ENCODE measurements at regions not wholly inside any gene's neighbourhood (a gene's known extent, or its start where the extent isn't known, plus 50 kb on each side); places are given as distances from the start of the nearest gene placed in this dataset.
"Not testable (repeated sequence)": the region's sequence is repeated elsewhere in the genome, so short reads cannot be mapped to it uniquely, and the experiment has no call there.

DNA sequence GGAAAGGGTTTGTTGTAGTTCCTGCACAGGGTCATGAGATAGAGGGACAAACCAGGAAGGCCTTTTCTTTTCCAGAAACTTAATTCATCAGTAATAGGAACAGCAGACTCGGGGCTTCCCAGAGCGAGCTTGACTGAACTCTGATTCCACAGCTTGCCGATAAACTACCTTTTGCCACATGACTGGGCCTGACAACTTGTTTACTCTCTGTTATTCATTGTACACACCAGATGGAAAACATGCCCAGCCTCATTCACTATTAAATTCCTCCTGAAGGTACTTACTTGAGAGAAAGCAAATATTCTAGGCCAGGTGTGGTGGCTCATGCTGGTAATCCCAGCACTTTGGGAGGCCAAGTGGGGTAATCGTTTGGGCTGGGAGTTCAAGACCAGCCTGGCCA lies 77.1 kb upstream of the FGFR2 start:
- Histone ChIP-seq H3K27me3 (ENCODE audit: control insufficient read depth, insufficient read depth, low read length) (no peaks in the 10 kb centered on the region), H3K9me3 (ENCODE audit: control insufficient read depth, insufficient read depth, low read length) (peaks cover 9% of the 10 kb centered on the region; the same call in 1 of the 2 replicates), H3K4me1 (ENCODE audit: control insufficient read depth, insufficient read depth, low read length) (no peaks in the 10 kb centered on the region), H3K36me3 (ENCODE audit: control insufficient read depth, insufficient read depth, low read length) (no peaks in the 10 kb centered on the region), H3K27ac (ENCODE audit: low read depth, low read length) (no peak overlapping the region), H3K4me3 (ENCODE audit: low read depth, low read length) (no peak overlapping the region), H3K9ac (ENCODE audit: low read depth, low read length) (no peak overlapping the region)

DNA sequence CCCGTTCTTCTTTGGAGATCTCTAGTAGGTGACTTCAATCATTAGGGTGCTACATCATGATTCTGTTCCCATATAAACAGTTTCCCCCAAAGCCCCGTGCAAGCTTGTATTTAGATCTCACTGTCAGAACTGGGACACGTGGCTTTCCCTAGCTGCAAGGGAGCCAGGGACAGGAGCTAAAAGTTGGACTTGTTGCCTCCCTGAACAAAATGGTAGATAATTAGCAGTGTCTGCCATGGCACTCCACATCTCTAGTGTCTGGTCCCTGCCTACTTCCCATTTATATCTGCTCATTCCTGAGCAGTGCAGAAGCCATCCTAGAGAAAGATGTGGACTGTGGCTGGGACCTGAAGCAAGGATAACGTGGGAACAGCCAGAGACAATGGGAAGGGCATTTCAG lies 76.6 kb upstream of the FGFR2 start:
- Histone ChIP-seq H3K9ac (ENCODE audit: low read depth, low read length) (no peak overlapping the region), H3K27me3 (ENCODE audit: control insufficient read depth, insufficient read depth, low read length) (no peaks in the 10 kb centered on the region), H3K4me3 (ENCODE audit: low read depth, low read length) (no peak overlapping the region), H3K36me3 (ENCODE audit: control insufficient read depth, insufficient read depth, low read length) (no peaks in the 10 kb centered on the region), H3K4me1 (ENCODE audit: control insufficient read depth, insufficient read depth, low read length) (no peaks in the 10 kb centered on the region), H3K9me3 (ENCODE audit: control insufficient read depth, insufficient read depth, low read length) (peaks cover 9% of the 10 kb centered on the region; the same call in 1 of the 2 replicates), H3K27ac (ENCODE audit: low read depth, low read length) (no peak overlapping the region)

- Histone ChIP-seq H3K27ac (ENCODE audit: low read depth, low read length) (no peak overlapping the region), H3K9me3 (ENCODE audit: control insufficient read depth, insufficient read depth, low read length) (no peaks in the 10 kb centered on the region), H3K27me3 (ENCODE audit: control insufficient read depth, insufficient read depth, low read length) (no peaks in the 10 kb centered on the region)
Observed at GRCh38 chr10:121672733-121673132, 74.5 kb upstream of the FGFR2 start.

GRCh38 chr10:121669840-121670239 lies 71.6 kb upstream of the FGFR2 start:
- H3K4me3 ChIP-seq (ENCODE audit: low read depth, low read length); H3K9me3 ChIP-seq (ENCODE audit: control insufficient read depth, insufficient read depth, low read length); H3K27ac ChIP-seq (ENCODE audit: low read depth, low read length); H3K36me3 ChIP-seq (ENCODE audit: control insufficient read depth, insufficient read depth, low read length); H3K9ac ChIP-seq (ENCODE audit: low read depth, low read length); H3K27me3 ChIP-seq (ENCODE audit: control insufficient read depth, insufficient read depth, low read length): not testable (repeated sequence)
- H3K4me1 ChIP-seq (ENCODE audit: control insufficient read depth, insufficient read depth, low read length), result peaks cover 20% of the 10 kb centered on the region

More at GRCh38 chr10:121672733-121673132, 74.5 kb upstream of the FGFR2 start:
- H3K4me1 ChIP-seq (ENCODE audit: control insufficient read depth, insufficient read depth, low read length), result peaks cover 19% of the 10 kb centered on the region
- H3K9ac ChIP-seq (ENCODE audit: low read depth, low read length), result no peak overlapping the region
- no peaks in the 10 kb centered on the region for H3K36me3 ChIP-seq (ENCODE audit: control insufficient read depth, insufficient read depth, low read length)
- no peak overlapping the region for H3K4me3 ChIP-seq (ENCODE audit: low read depth, low read length)

- Histone ChIP-seq H3K36me3 (ENCODE audit: control insufficient read depth, insufficient read depth, low read length) (no peaks in the 10 kb centered on the region), H3K27ac (ENCODE audit: low read depth, low read length) (peak overlapping the region; percentile 70), H3K9me3 (ENCODE audit: control insufficient read depth, insufficient read depth, low read length) (no peaks in the 10 kb centered on the region), H3K4me3 (ENCODE audit: low read depth, low read length) (no peak overlapping the region), H3K4me1 (ENCODE audit: control insufficient read depth, insufficient read depth, low read length) (peaks cover 20% of the 10 kb centered on the region), H3K9ac (ENCODE audit: low read depth, low read length) (no peak overlapping the region), H3K27me3 (ENCODE audit: control insufficient read depth, insufficient read depth, low read length) (no peaks in the 10 kb centered on the region)
Observed at GRCh38 chr10:121669028-121669374, 70.8 kb upstream of the FGFR2 start.

DNA sequence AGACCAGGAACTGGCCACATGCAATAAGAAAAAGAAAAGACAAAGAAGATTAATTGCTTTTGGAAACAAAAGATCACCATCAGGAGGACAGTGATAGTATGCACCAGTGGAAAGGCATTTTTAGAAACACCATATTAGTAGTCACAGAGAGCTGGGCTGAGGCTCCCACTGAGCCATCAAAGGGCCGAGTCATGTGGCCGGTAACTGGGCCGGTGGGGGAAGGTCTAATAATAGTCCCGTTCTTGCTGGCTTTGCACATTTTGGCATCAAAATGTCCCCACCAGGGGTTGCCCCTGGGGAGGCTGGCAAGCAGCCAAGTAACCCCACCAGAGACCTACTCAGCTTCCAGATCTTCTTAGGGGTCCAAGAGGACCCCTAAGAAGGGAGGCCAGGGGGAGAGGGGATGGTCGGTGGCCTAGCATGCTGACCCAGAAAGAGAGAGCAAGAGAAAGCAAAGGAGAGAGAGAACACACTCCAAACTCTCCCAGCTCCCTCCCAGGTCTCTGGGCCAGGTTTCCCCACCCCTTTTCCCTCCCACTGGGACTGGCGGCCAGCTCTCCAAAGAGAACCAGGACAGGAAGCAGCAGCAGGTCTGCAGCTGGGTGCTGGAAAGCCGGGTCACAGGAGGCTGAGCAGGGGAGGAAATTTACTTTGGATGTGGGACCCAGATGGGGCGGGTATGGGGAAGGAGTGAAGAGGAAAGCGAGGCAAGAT lies 70.2 kb upstream of the FGFR2 start:
- Histone ChIP-seq H3K27me3 (ENCODE audit: control insufficient read depth, insufficient read depth, low read length) (no peaks in the 10 kb centered on the region), H3K27ac (ENCODE audit: low read depth, low read length) (peak overlapping the region; percentile 70), H3K36me3 (ENCODE audit: control insufficient read depth, insufficient read depth, low read length) (no peaks in the 10 kb centered on the region), H3K9ac (ENCODE audit: low read depth, low read length) (no peak overlapping the region), H3K9me3 (ENCODE audit: control insufficient read depth, insufficient read depth, low read length) (no peaks in the 10 kb centered on the region), H3K4me3 (ENCODE audit: low read depth, low read length) (no peak overlapping the region), H3K4me1 (ENCODE audit: control insufficient read depth, insufficient read depth, low read length) (peaks cover 20% of the 10 kb centered on the region)

- Histone ChIP-seq H3K4me3 (ENCODE audit: low read depth, low read length) (no peak overlapping the region), H3K9ac (ENCODE audit: low read depth, low read length) (no peak overlapping the region), H3K4me1 (ENCODE audit: control insufficient read depth, insufficient read depth, low read length) (peaks cover 20% of the 10 kb centered on the region), H3K36me3 (ENCODE audit: control insufficient read depth, insufficient read depth, low read length) (no peaks in the 10 kb centered on the region), H3K9me3 (ENCODE audit: control insufficient read depth, insufficient read depth, low read length) (no peaks in the 10 kb centered on the region), H3K27ac (ENCODE audit: low read depth, low read length) (no peak overlapping the region), H3K27me3 (ENCODE audit: control insufficient read depth, insufficient read depth, low read length) (no peaks in the 10 kb centered on the region)
Observed at GRCh38 chr10:121667948-121668313, 69.7 kb upstream of the FGFR2 start.

GRCh38 chr10:121665809-121666208 lies 67.6 kb upstream of the FGFR2 start:
- H3K4me3 ChIP-seq (ENCODE audit: low read depth, low read length), result no peak overlapping the region
- no peaks in the 10 kb centered on the region for H3K27me3 ChIP-seq (ENCODE audit: control insufficient read depth, insufficient read depth, low read length)
- H3K4me1 ChIP-seq (ENCODE audit: control insufficient read depth, insufficient read depth, low read length), result peaks cover 20% of the 10 kb centered on the region
- H3K9me3 ChIP-seq (ENCODE audit: control insufficient read depth, insufficient read depth, low read length), result no peaks in the 10 kb centered on the region
- H3K27ac ChIP-seq (ENCODE audit: low read depth, low read length), result no peak overlapping the region
- H3K9ac ChIP-seq (ENCODE audit: low read depth, low read length), result no peak overlapping the region
- no peaks in the 10 kb centered on the region for H3K36me3 ChIP-seq (ENCODE audit: control insufficient read depth, insufficient read depth, low read length)

DNA sequence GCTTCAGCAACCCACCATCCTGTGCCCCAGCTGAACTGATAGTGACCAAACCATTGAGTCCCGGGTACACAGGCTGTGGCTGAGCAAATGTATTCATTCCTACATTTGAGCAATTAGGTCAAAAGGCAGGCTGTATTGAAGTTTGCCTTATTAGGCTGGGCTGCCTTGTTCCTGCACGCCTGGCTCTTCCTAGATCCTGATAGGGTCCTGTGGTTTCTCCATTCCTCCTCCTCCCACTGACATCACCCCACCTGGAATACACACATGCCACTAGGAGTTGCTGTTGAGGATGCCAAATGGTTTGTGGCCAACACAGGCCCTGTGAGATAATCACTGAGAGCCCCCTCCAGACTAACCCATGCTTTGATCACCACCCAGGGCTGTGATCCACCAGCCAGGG lies 66.4 kb upstream of the FGFR2 start:
- peaks cover 20% of the 10 kb centered on the region for H3K4me1 ChIP-seq (ENCODE audit: control insufficient read depth, insufficient read depth, low read length)

GRCh38 chr10:121662945-121663917 lies 65.0 kb upstream of the FGFR2 start:
- Histone ChIP-seq H3K27me3 (ENCODE audit: control insufficient read depth, insufficient read depth, low read length) (no peaks in the 10 kb centered on the region), H3K27ac (ENCODE audit: low read depth, low read length) (no peak overlapping the region), H3K4me1 (ENCODE audit: control insufficient read depth, insufficient read depth, low read length) (peaks cover 6% of the 10 kb centered on the region), H3K36me3 (ENCODE audit: control insufficient read depth, insufficient read depth, low read length) (no peaks in the 10 kb centered on the region), H3K9ac (ENCODE audit: low read depth, low read length) (no peak overlapping the region), H3K4me3 (ENCODE audit: low read depth, low read length) (no peak overlapping the region), H3K9me3 (ENCODE audit: control insufficient read depth, insufficient read depth, low read length) (no peaks in the 10 kb centered on the region)

More for the DNA sequence above, 66.4 kb upstream of the FGFR2 start:
- H3K36me3 ChIP-seq (ENCODE audit: control insufficient read depth, insufficient read depth, low read length), result no peaks in the 10 kb centered on the region
- H3K9me3 ChIP-seq (ENCODE audit: control insufficient read depth, insufficient read depth, low read length), result no peaks in the 10 kb centered on the region
- no peak overlapping the region for H3K4me3 ChIP-seq (ENCODE audit: low read depth, low read length)
- no peaks in the 10 kb centered on the region for H3K27me3 ChIP-seq (ENCODE audit: control insufficient read depth, insufficient read depth, low read length)
- no peak overlapping the region for H3K9ac ChIP-seq (ENCODE audit: low read depth, low read length)
- no peak overlapping the region for H3K27ac ChIP-seq (ENCODE audit: low read depth, low read length)

DNA sequence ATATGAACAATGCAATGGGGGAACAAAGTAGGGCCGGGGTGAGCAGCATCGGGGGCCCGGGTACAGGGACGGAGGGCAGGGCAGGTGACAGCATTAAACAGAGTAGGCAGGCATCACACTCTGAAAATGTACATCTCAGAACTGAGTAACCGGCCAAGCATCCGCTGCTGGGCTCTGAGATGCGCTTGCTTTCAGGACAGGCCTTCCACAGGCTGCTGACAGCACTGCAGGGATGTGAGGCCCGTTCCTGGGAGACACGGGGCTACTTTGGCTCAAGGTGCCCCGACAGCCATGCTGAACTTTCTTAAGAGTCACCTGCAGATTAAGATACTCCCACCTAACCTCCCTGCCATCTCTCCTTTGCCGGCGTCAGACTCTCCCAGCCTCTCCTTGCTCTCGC lies 64.3 kb upstream of the FGFR2 start:
- Histone ChIP-seq H3K4me3 (ENCODE audit: low read depth, low read length) (no peak overlapping the region), H3K4me1 (ENCODE audit: control insufficient read depth, insufficient read depth, low read length) (no peaks in the 10 kb centered on the region), H3K36me3 (ENCODE audit: control insufficient read depth, insufficient read depth, low read length) (no peaks in the 10 kb centered on the region), H3K27me3 (ENCODE audit: control insufficient read depth, insufficient read depth, low read length) (no peaks in the 10 kb centered on the region), H3K27ac (ENCODE audit: low read depth, low read length) (no peak overlapping the region), H3K9me3 (ENCODE audit: control insufficient read depth, insufficient read depth, low read length) (no peaks in the 10 kb centered on the region), H3K9ac (ENCODE audit: low read depth, low read length) (no peak overlapping the region)
